SK-N-SH (cell line): ENCODE measurements at regions not wholly inside any gene's neighbourhood (a gene's known extent, or its start where the extent isn't known, plus 50 kb on each side); places are given as distances from the start of the nearest gene placed in this dataset.

Experiments
- CTCF ChIA-PET: fragments of 300-600, 350-600 bp; formaldehyde crosslinking; extraction: SDS; loops from one replicate; lab custom pipeline; 2021; lab: Yijun Ruan, JAX
- POLR2A ChIA-PET: fragments of 350-600 bp; sonication (Branson Sonifier 250); formaldehyde crosslinking; extraction: SDS; loops from one replicate; lab custom pipeline; 2020; ENCODE audit warnings: antibody characterized with exemption, inconsistent platforms; lab: Yijun Ruan, JAX
- DNase-seq: peaks from one replicate; pipeline ENCODE4 v3.0.0; 2012
- H2AFZ ChIP-seq: fragments of 200-600 bp; sonication (generic); 2 replicates; pipeline ENCODE4 v1.8.1; 2016; ENCODE audit warnings: antibody characterized with exemption, mild to moderate bottlenecking, low read depth
- H3F3A ChIP-seq: fragments of 200-600 bp; sonication (generic); replicated peaks from 2 replicates; pipeline ENCODE3; 2016; ENCODE audit warnings: antibody characterized with exemption, mild to moderate bottlenecking; ENCODE audit not compliant: insufficient read depth
- H3K27ac ChIP-seq, 2 experiments: fragments of 200-500 bp in 1 of 2; fragments of 200-600 bp in 1 of 2; sonication (Bioruptor generic) in 1 of 2; sonication (generic), shearing (Covaris generic) in 1 of 2; 2 replicates each; pipeline versions ENCODE4 v1.5.1 to v1.6.1; 2014 to 2016; ENCODE audit warnings: low read depth in 2 of 2, inconsistent platforms in 1 of 2, low read length in 1 of 2, mild to moderate bottlenecking in 1 of 2, mixed read lengths in 1 of 2
- H3K27me3 ChIP-seq: fragments of 200-600 bp; sonication (generic), shearing (Covaris generic); 2 replicates; pipeline ENCODE4 v1.6.1; 2016; ENCODE audit warnings: mixed run types; ENCODE audit not compliant: insufficient read depth
- H3K36me3 ChIP-seq, 2 experiments: fragments of 200-500 bp in 1 of 2; fragments of 200-600 bp in 1 of 2; sonication (Bioruptor generic) in 1 of 2; sonication (generic) in 1 of 2; replicated peaks in 1 of 2; 2 replicates each; pipeline versions ENCODE3 to v1.5.1; 2014 to 2016; ENCODE audit warnings: low read length in 1 of 2, mild to moderate bottlenecking in 1 of 2; ENCODE audit not compliant: insufficient read depth in 2 of 2, control insufficient read depth in 1 of 2
- H3K4me1 ChIP-seq, 2 experiments: fragments of 200-500 bp in 1 of 2; fragments of 200-600 bp in 1 of 2; sonication (Bioruptor generic) in 1 of 2; sonication (generic), shearing (Covaris generic) in 1 of 2; 2 replicates each; pipeline versions ENCODE4 v1.5.1 to v1.6.1; 2014 to 2016; ENCODE audit warnings: low read depth in 1 of 2, low read length in 1 of 2, mixed run types in 1 of 2; ENCODE audit not compliant: insufficient read depth in 2 of 2, control insufficient read depth in 1 of 2
- H3K4me2 ChIP-seq: fragments of 200-600 bp; sonication (generic), shearing (Covaris generic); 2 replicates; pipeline ENCODE4 v1.6.1; 2017; ENCODE audit warnings: mixed run types
- H3K4me3 ChIP-seq, 2 experiments: fragments of 200-500 bp in 1 of 2; fragments of 200-600 bp in 1 of 2; sonication (Bioruptor generic) in 1 of 2; sonication (generic), shearing (Covaris generic) in 1 of 2; 2 replicates each; pipeline versions ENCODE4 v1.5.1 to v1.8.1; 2014 to 2016; ENCODE audit warnings: low read depth in 2 of 2, inconsistent platforms in 1 of 2, low read length in 1 of 2, mild to moderate bottlenecking in 1 of 2, mixed read lengths in 1 of 2, moderate library complexity in 1 of 2
- H3K79me2 ChIP-seq: fragments of 200-600 bp; sonication (generic); 2 replicates; pipeline ENCODE4 v1.8.1; 2017; ENCODE audit warnings: mild to moderate bottlenecking; ENCODE audit not compliant: insufficient read depth
- H3K9ac ChIP-seq: fragments of 200-600 bp; sonication (generic); 2 replicates; pipeline ENCODE4 v1.6.1; 2017; ENCODE audit warnings: mixed run types
- H3K9me2 ChIP-seq: fragments of 200-600 bp; sonication (generic); 2 replicates; pipeline ENCODE4 v1.6.1; 2017; ENCODE audit warnings: mixed run types
- H3K9me3 ChIP-seq: fragments of 200-600 bp; sonication (generic); 2 replicates; pipeline ENCODE4 v1.6.1; 2017; ENCODE audit warnings: mixed run types, mild to moderate bottlenecking, moderate library complexity
- H4K20me1 ChIP-seq: fragments of 200-600 bp; sonication (generic); 2 replicates; pipeline ENCODE4 v1.6.1; 2017; ENCODE audit warnings: mild to moderate bottlenecking, mixed run types; ENCODE audit not compliant: insufficient read depth
- CHD2 ChIP-seq: fragments of 150-350 bp; IDR thresholded peaks from 2 replicates; pipeline ENCODE4 v1.6.1; 2018; ENCODE audit warnings: low read length; ENCODE audit not compliant: partially characterized antibody
- ELF1 ChIP-seq: IDR thresholded peaks from 2 replicates; pipeline ENCODE4 v1.4.0; 2012
- EP300 ChIP-seq, 2 experiments: IDR thresholded peaks; 2 replicates each; pipeline versions ENCODE4 v1.4.0 to v1.6.1; 2012; ENCODE audit warnings: borderline replicate concordance in 1 of 2, low read depth in 1 of 2, low read length in 1 of 2
- GABPA ChIP-seq: IDR thresholded peaks from 2 replicates; pipeline ENCODE4 v1.4.0; 2012; ENCODE audit warnings: low read depth, mild to moderate bottlenecking
- GATA2 ChIP-seq: sonication (generic); formaldehyde crosslinking; IDR thresholded peaks from 2 replicates; pipeline ENCODE4 v1.5.0; 2020; ENCODE audit warnings: mild to moderate bottlenecking, missing genetic modification reagents
- MEF2A ChIP-seq: IDR thresholded peaks from 2 replicates; pipeline ENCODE4 v1.4.0; 2012; ENCODE audit warnings: low read depth, borderline replicate concordance
- MXI1 ChIP-seq: IDR thresholded peaks from 2 replicates; pipeline ENCODE4 v1.6.1; 2012; ENCODE audit warnings: mild to moderate bottlenecking, low read depth, low read length, improper control_type of control experiment
- NFIC ChIP-seq: IDR thresholded peaks from 2 replicates; pipeline ENCODE4 v1.4.0; 2012; ENCODE audit warnings: borderline replicate concordance
- POLR2AphosphoS5 ChIP-seq: IDR thresholded peaks from 2 replicates; pipeline ENCODE4 v1.6.1; 2012; ENCODE audit warnings: low read depth, low read length
- RAD21 ChIP-seq: IDR thresholded peaks from 2 replicates; pipeline ENCODE4 v1.6.1; 2012; ENCODE audit warnings: mild to moderate bottlenecking, low read length
- REST ChIP-seq: IDR thresholded peaks from 2 replicates; pipeline ENCODE4 v1.6.1; 2012; ENCODE audit warnings: mild to moderate bottlenecking, low read depth, low read length, moderate library complexity
- RFX5 ChIP-seq: IDR thresholded peaks from 2 replicates; pipeline ENCODE4 v1.6.1; 2012; ENCODE audit warnings: mild to moderate bottlenecking, improper control_type of control experiment, low read length
- RXRA ChIP-seq: IDR thresholded peaks from 2 replicates; pipeline ENCODE4 v1.4.0; 2012; ENCODE audit warnings: low read depth, mild to moderate bottlenecking, borderline replicate concordance
- SMC3 ChIP-seq: IDR thresholded peaks from 2 replicates; pipeline ENCODE4 v1.6.1; 2012; ENCODE audit warnings: low read depth, low read length, improper control_type of control experiment
- TCF12 ChIP-seq: IDR thresholded peaks from 2 replicates; pipeline ENCODE4 v1.4.0; 2012
- TEAD4 ChIP-seq: IDR thresholded peaks from 2 replicates; pipeline ENCODE4 v1.4.0; 2012; ENCODE audit warnings: mild to moderate bottlenecking, borderline replicate concordance; ENCODE audit not compliant: insufficient read depth
- USF1 ChIP-seq: IDR thresholded peaks from 2 replicates; pipeline ENCODE4 v1.4.0; 2012; ENCODE audit warnings: low read depth, borderline replicate concordance
- USF2 ChIP-seq: fragments of 150-350 bp; IDR thresholded peaks from 2 replicates; pipeline ENCODE4 v1.6.1; 2017; ENCODE audit warnings: antibody characterized with exemption, low read length, low read depth, borderline replicate concordance
- YY1 ChIP-seq: IDR thresholded peaks from 2 replicates; pipeline ENCODE4 v1.4.0; 2012; ENCODE audit warnings: low read depth, mild to moderate bottlenecking
- ZBTB33 ChIP-seq: IDR thresholded peaks from 2 replicates; pipeline ENCODE4 v1.4.0; 2012; ENCODE audit warnings: low read depth, borderline replicate concordance
- WGBS: methylation state at CpG from one replicate; pipeline ENCODE4 v1.1.6; 2017; ENCODE audit warnings: low lambda C conversion rate; 5-methylcytosine and 5-hydroxymethylcytosine counted together

GRCh38 chr2:206381881-206382280 lies 61.5 kb upstream of the ADAM23 start:
- Histone ChIP-seq H3K9me2 (no peaks in the 10 kb centered on the region), H3K4me2 (no peak overlapping the region), H4K20me1 (no peaks in the 10 kb centered on the region), H3K4me3 (no peak overlapping the region), H3K4me1 (no peaks in the 10 kb centered on the region), H3K36me3 (no peaks in the 10 kb centered on the region), H3K9me3 (no peaks in the 10 kb centered on the region; the same call in 1 of the 2 replicates), H3F3A (no peaks in the 10 kb centered on the region), H3K9ac (no peak overlapping the region), H3K27me3 (no peaks in the 10 kb centered on the region), H2AFZ (no peak overlapping the region), H3K27ac (no peak overlapping the region), H3K79me2 (no peaks in the 10 kb centered on the region)
- ChIA-PET CTCF (interaction anchor here (1.1 kb wide), 1 partner anchor 10 kb away, joined by 4 read pairs; no protein-coding TSS in a partner anchor), POLR2A (no interaction called here)
- whole genome bisulfite sequencing, result 54% methylated on average over 2 of the region's 2 CpGs
- no peak for DNase-seq
- TF ChIP-seq RAD21 (no peak), TCF12 (no peak), MXI1 (no peak), MEF2A (no peak), SMC3 (no peak), TEAD4 (no peak), USF2 (no peak), NFIC (no peak), GABPA (no peak), GATA2 (CRISPR knock-in tag) (no peak), ELF1 (no peak), EP300 (IDR thresholded peaks at IDR 0.05; ENCODE audit: borderline replicate concordance in 1 of 2, low read depth in 1 of 2, low read length in 1 of 2) (no peak)

GRCh38 chr2:206383669-206384068 lies 59.7 kb upstream of the ADAM23 start:
- Histone ChIP-seq H3F3A (no peaks in the 10 kb centered on the region), H3K9me3 (no peaks in the 10 kb centered on the region; the same call in 1 of the 2 replicates), H3K4me3 (no peak overlapping the region), H3K9ac (no peak overlapping the region), H3K9me2 (no peaks in the 10 kb centered on the region), H3K27ac (no peak overlapping the region), H3K36me3 (no peaks in the 10 kb centered on the region), H3K4me1 (no peaks in the 10 kb centered on the region), H3K27me3 (no peaks in the 10 kb centered on the region), H2AFZ (no peak overlapping the region), H3K79me2 (no peaks in the 10 kb centered on the region), H4K20me1 (no peaks in the 10 kb centered on the region), H3K4me2 (no peak overlapping the region)
- ChIA-PET CTCF (no interaction called here), POLR2A (no interaction called here)
- DNase-seq, result no peak
- WGBS, result 16% methylated on average over 2 of the region's 2 CpGs
- TF ChIP-seq YY1, result no peak
- TF ChIP-seq REST, result no peak
- TF ChIP-seq TEAD4, result no peak
- no peak for TF ChIP-seq ZBTB33
- TF ChIP-seq GATA2 (CRISPR knock-in tag), result no peak
- TF ChIP-seq RXRA, result no peak
- TF ChIP-seq CHD2, result no peak
- no peak for TF ChIP-seq NFIC
- no peak for TF ChIP-seq USF1
- no peak for TF ChIP-seq EP300 (IDR thresholded peaks at IDR 0.05; ENCODE audit: borderline replicate concordance in 1 of 2, low read depth in 1 of 2, low read length in 1 of 2)
- TF ChIP-seq RAD21, result no peak
- no peak for TF ChIP-seq ELF1
- no peak for TF ChIP-seq POLR2AphosphoS5
- no peak for TF ChIP-seq RFX5
- TF ChIP-seq SMC3, result no peak
